ENCODE measurements at regions not wholly inside any gene's neighbourhood (a gene's known extent, or its start where the extent isn't known, plus 50 kb on each side); places are given as distances from the start of the nearest gene placed in this dataset.
"Not testable (repeated sequence)": the region's sequence is repeated elsewhere in the genome, so short reads cannot be mapped to it uniquely, and the experiment has no call there.

- DNase-seq (ENCODE audit: low read depth) = no peak
Measured at GRCh38 chr5:1974501-1975405, 92.0 kb upstream of the IRX4 start.

GRCh38 chr5:1974081-1974480, 91.4 kb upstream of the IRX4 start:
- no peak for DNase-seq (ENCODE audit: low read depth)

GRCh38 chr5:1973391-1974013, 90.8 kb upstream of the IRX4 start:
- no peak for DNase-seq (ENCODE audit: low read depth)

- DNase-seq (ENCODE audit: low read depth) = no peak
Measured at GRCh38 chr5:1971944-1972343, 89.2 kb upstream of the IRX4 start.

- no peak for DNase-seq (ENCODE audit: low read depth)
Measured at GRCh38 chr5:1967736-1968135, 85.0 kb upstream of the IRX4 start.

GRCh38 chr5:1966461-1966860, 83.7 kb upstream of the IRX4 start:
- DNase-seq (ENCODE audit: low read depth) = no peak

GRCh38 chr5:1965925-1966324, 83.2 kb upstream of the IRX4 start:
- no peak for DNase-seq (ENCODE audit: low read depth)

GRCh38 chr5:1963941-1964451, 81.3 kb upstream of the IRX4 start:
- DNase-seq (ENCODE audit: low read depth) = no peak

- DNase-seq (ENCODE audit: low read depth) = no peak
Measured at GRCh38 chr5:1963358-1963757, 80.6 kb upstream of the IRX4 start.

GRCh38 chr5:1962619-1963355, 80.1 kb upstream of the IRX4 start:
- DNase-seq (ENCODE audit: low read depth) = no peak

GRCh38 chr5:1961952-1962595, 79.3 kb upstream of the IRX4 start:
- no peak for DNase-seq (ENCODE audit: low read depth)

GRCh38 chr5:1961304-1961946, 78.7 kb upstream of the IRX4 start:
- no peak for DNase-seq (ENCODE audit: low read depth)

GRCh38 chr5:1960595-1961303, 78.0 kb upstream of the IRX4 start:
- no peak for DNase-seq (ENCODE audit: low read depth)

- no peak for DNase-seq (ENCODE audit: low read depth)
Measured at GRCh38 chr5:1959725-1960581, 77.2 kb upstream of the IRX4 start.

- no peak for DNase-seq (ENCODE audit: low read depth)
Measured at GRCh38 chr5:1959231-1959630, 76.5 kb upstream of the IRX4 start.

GRCh38 chr5:1958211-1959010, 75.7 kb upstream of the IRX4 start:
- DNase-seq (ENCODE audit: low read depth) = no peak

GRCh38 chr5:1955586-1955985, 72.9 kb upstream of the IRX4 start:
- no peak for DNase-seq (ENCODE audit: low read depth)

GRCh38 chr5:1953710-1954109, 71.0 kb upstream of the IRX4 start:
- DNase-seq (ENCODE audit: low read depth) = not testable (repeated sequence)

- no peak for DNase-seq (ENCODE audit: low read depth)
Measured at GRCh38 chr5:1952444-1953099, 69.8 kb upstream of the IRX4 start.

Data from stimulated activated CD8-positive, alpha-beta memory T cell treated with anti-CD3 and anti-CD28 coated beads, Interleukin-15, amount 100 ng/mL, for 24 hours (primary cell).